IMR-90 (cell line): ENCODE measurements at regions not wholly inside any gene's neighbourhood (a gene's known extent, or its start where the extent isn't known, plus 50 kb on each side); places are given as distances from the start of the nearest gene placed in this dataset.

Experiments used
- ATAC-seq: fragments of 200-7000 bp; cut with Tn5 transposase; 2 replicates; pipeline ENCODE4 v1.9.1; 2020; ENCODE audit warnings: low read depth, mild to moderate bottlenecking, moderate library complexity
- BruUV-seq: library from RNA; stranded (reverse); fragments of 400-500 nt; replicated peaks from 2 replicates; lab custom pipeline; 2021; lab: Mats Ljungman, UMichigan
- CTCF ChIA-PET: fragments of 300-600 bp; formaldehyde crosslinking; extraction: SDS; loops from one replicate; lab custom pipeline; 2021; ENCODE audit warnings: antibody characterized with exemption; lab: Yijun Ruan, JAX
- POLR2A ChIA-PET: fragments of 300-600 bp; sonication (Branson Sonifier 250); formaldehyde crosslinking; loops from one replicate; lab custom pipeline; 2022; ENCODE audit warnings: antibody characterized with exemption; ENCODE audit not compliant: unreplicated experiment; lab: Charles Lee
- DNase-seq: peaks from one replicate; pipeline ENCODE4 v3.0.0; 2013
- H2AFZ ChIP-seq: replicated peaks from 2 replicates; pipeline ENCODE3; 2013; ENCODE audit warnings: low read length, mild to moderate bottlenecking; ENCODE audit not compliant: poor library complexity
- H2AK5ac ChIP-seq: 2 replicates; pipeline ENCODE4 v1.6.1; 2013; ENCODE audit warnings: low read depth, low read length, inconsistent platforms
- H2AK9ac ChIP-seq: replicated peaks from 2 replicates; pipeline ENCODE3; 2013; ENCODE audit warnings: mild to moderate bottlenecking, low read depth, low read length, moderate library complexity; ENCODE audit not compliant: poor library complexity
- H2BK120ac ChIP-seq: 2 replicates; pipeline ENCODE4 v1.6.1; 2013; ENCODE audit warnings: low read depth, low read length, inconsistent platforms
- H2BK15ac ChIP-seq: 3 replicates; pipeline ENCODE4 v1.6.1; 2013; ENCODE audit warnings: low read depth, low read length, inconsistent platforms
- H2BK20ac ChIP-seq: 2 replicates; pipeline ENCODE4 v1.6.1; 2013; ENCODE audit warnings: low read depth, mild to moderate bottlenecking, inconsistent platforms, low read length, moderate library complexity
- H2BK5ac ChIP-seq: 2 replicates; pipeline ENCODE4 v1.6.1; 2013; ENCODE audit warnings: mild to moderate bottlenecking, low read depth, low read length, inconsistent platforms; ENCODE audit not compliant: poor library complexity, severe bottlenecking
- H3K14ac ChIP-seq: replicated peaks from 2 replicates; pipeline ENCODE4 v1.6.1; 2013; ENCODE audit warnings: low read depth, low read length, inconsistent platforms
- H3K18ac ChIP-seq: 2 replicates; pipeline ENCODE4 v1.6.1; 2013; ENCODE audit warnings: low read depth, low read length, control low read depth
- H3K23ac ChIP-seq: 2 replicates; pipeline ENCODE4 v1.6.1; 2013; ENCODE audit warnings: low read depth, low read length, inconsistent platforms
- H3K27ac ChIP-seq: 2 replicates; pipeline ENCODE4 v1.5.1; 2013; ENCODE audit warnings: mild to moderate bottlenecking, control low read depth, low read length; ENCODE audit not compliant: insufficient read depth
- H3K27me3 ChIP-seq: 2 replicates; pipeline ENCODE4 v1.6.1; 2013; ENCODE audit warnings: low read length; ENCODE audit not compliant: control insufficient read depth, insufficient read depth
- H3K36me3 ChIP-seq: 2 replicates; pipeline ENCODE4 v1.6.1; 2013; ENCODE audit warnings: low read length, mixed read lengths; ENCODE audit not compliant: control insufficient read depth, insufficient read depth
- H3K4ac ChIP-seq: 2 replicates; pipeline ENCODE4 v1.6.1; 2013; ENCODE audit warnings: low read depth, low read length, inconsistent platforms
- H3K4me1 ChIP-seq: 2 replicates; pipeline ENCODE4 v1.6.1; 2013; ENCODE audit warnings: low read length, mixed read lengths; ENCODE audit not compliant: control insufficient read depth, insufficient read depth
- H3K4me2 ChIP-seq: 2 replicates; pipeline ENCODE4 v1.6.1; 2013; ENCODE audit warnings: low read depth, mild to moderate bottlenecking, control low read depth, low read length, moderate library complexity
- H3K4me3 ChIP-seq: 2 replicates; pipeline ENCODE4 v1.5.1; 2013; ENCODE audit warnings: low read depth, mild to moderate bottlenecking, control low read depth, low read length, moderate library complexity; ENCODE audit not compliant: insufficient read depth
- H3K56ac ChIP-seq: 2 replicates; pipeline ENCODE4 v1.6.1; 2013; ENCODE audit warnings: low read length, inconsistent platforms; ENCODE audit not compliant: insufficient read depth; ENCODE audit errors: extremely low read depth
- H3K79me1 ChIP-seq, 2 experiments: 2 replicates each; pipeline ENCODE4 v1.6.1; 2013; ENCODE audit warnings: low read length in 2 of 2, inconsistent platforms in 1 of 2, low read depth in 1 of 2
- H3K9ac ChIP-seq: 2 replicates; pipeline ENCODE4 v1.6.1; 2013; ENCODE audit warnings: low read depth, low read length, control low read depth
- H3K9me1 ChIP-seq: 2 replicates; pipeline ENCODE4 v1.6.1; 2013; ENCODE audit warnings: low read length, inconsistent platforms; ENCODE audit not compliant: insufficient read depth
- H3K9me3 ChIP-seq: 2 replicates; pipeline ENCODE4 v1.6.1; 2013; ENCODE audit warnings: low read length; ENCODE audit not compliant: control insufficient read depth, insufficient read depth
- H4K20me1 ChIP-seq: 2 replicates; pipeline ENCODE4 v1.6.1; 2013; ENCODE audit warnings: low read length, inconsistent platforms; ENCODE audit not compliant: insufficient read depth
- H4K5ac ChIP-seq: 2 replicates; pipeline ENCODE4 v1.6.1; 2013; ENCODE audit warnings: mild to moderate bottlenecking, low read depth, low read length, control low read depth
- H4K8ac ChIP-seq, 2 experiments: 2 replicates each; pipeline ENCODE4 v1.6.1; 2013; ENCODE audit warnings: low read depth in 2 of 2, low read length in 2 of 2, control low read depth in 1 of 2, inconsistent platforms in 1 of 2
- H4K91ac ChIP-seq: 2 replicates; pipeline ENCODE4 v1.6.1; 2013; ENCODE audit warnings: low read depth, low read length, inconsistent platforms; ENCODE audit not compliant: insufficient read depth
- BHLHE40 ChIP-seq: fragments of 150-350 bp; IDR thresholded peaks from 2 replicates; pipeline ENCODE4 v1.6.1; 2016; ENCODE audit warnings: mild to moderate bottlenecking, low read depth, low read length
- CEBPB ChIP-seq: IDR thresholded peaks from 2 replicates; pipeline ENCODE4 v1.6.1; 2012; ENCODE audit warnings: low read depth, low read length, improper control_type of control experiment
- CHD1 ChIP-seq: IDR thresholded peaks from 2 replicates; pipeline ENCODE4 v1.6.1; 2012; ENCODE audit warnings: low read depth, low read length, improper control_type of control experiment
- CTCF ChIP-seq: conservative IDR thresholded peaks from 2 replicates; pipeline ENCODE4 v1.5.1; 2012; ENCODE audit warnings: mild to moderate bottlenecking, low read depth, low read length, improper control_type of control experiment
- ELK1 ChIP-seq: fragments of 150-350 bp; IDR thresholded peaks from 2 replicates; pipeline ENCODE4 v1.6.1; 2016; ENCODE audit warnings: low read depth, mild to moderate bottlenecking, low read length, moderate library complexity, borderline replicate concordance
- FOS ChIP-seq: fragments of 150-350 bp; IDR thresholded peaks from 2 replicates; pipeline ENCODE4 v1.6.1; 2016; ENCODE audit warnings: low read depth, low read length
- MAFK ChIP-seq: IDR thresholded peaks from 2 replicates; pipeline ENCODE4 v1.6.1; 2012; ENCODE audit warnings: low read depth, low read length, improper control_type of control experiment
- MAZ ChIP-seq: IDR thresholded peaks from 2 replicates; pipeline ENCODE4 v1.6.1; 2012; ENCODE audit warnings: low read depth, mild to moderate bottlenecking, low read length, improper control_type of control experiment, moderate library complexity, borderline replicate concordance
- MXI1 ChIP-seq: IDR thresholded peaks from 2 replicates; pipeline ENCODE4 v1.6.1; 2012; ENCODE audit warnings: low read depth, mild to moderate bottlenecking, low read length, moderate library complexity, borderline replicate concordance
- NFE2L2 ChIP-seq: fragments of 150-350 bp; IDR thresholded peaks from 2 replicates; pipeline ENCODE4 v1.6.1; 2016; ENCODE audit warnings: low read depth, mild to moderate bottlenecking, low read length
- POLR2A ChIP-seq: IDR thresholded peaks from 2 replicates; pipeline ENCODE4 v1.6.1; 2012; ENCODE audit warnings: mild to moderate bottlenecking, low read depth, low read length
- RCOR1 ChIP-seq: IDR thresholded peaks from 2 replicates; pipeline ENCODE4 v1.6.1; 2012; ENCODE audit warnings: mild to moderate bottlenecking, low read length, improper control_type of control experiment; ENCODE audit not compliant: insufficient replicate concordance
- RFX5 ChIP-seq: IDR thresholded peaks from 2 replicates; pipeline ENCODE4 v1.8.0; 2012; ENCODE audit warnings: low read depth, mild to moderate bottlenecking, low read length, moderate library complexity
- USF2 ChIP-seq: fragments of 150-350 bp; IDR thresholded peaks from 2 replicates; pipeline ENCODE4 v1.6.1; 2017; ENCODE audit warnings: mild to moderate bottlenecking, antibody characterized with exemption, low read length, low read depth
- WGBS, 2 experiments: methylation state at CpG; one replicate each; pipeline versions ENCODE4 v1.1.5 to v1.1.7; 2013; ENCODE audit warnings: missing lambda C conversion rate in 2 of 2; ENCODE audit not compliant: insufficient read length in 1 of 2; ENCODE audit errors: extremely low coverage in 2 of 2; 5-methylcytosine and 5-hydroxymethylcytosine counted together
- dilution Hi-C: fragments of 300-500 bp; cut with HindIII; formaldehyde crosslinking; loops from one replicate; pipeline ENCODE4 v1.14.3; 2018; ENCODE audit warnings: low sequenced_read_pairs; ENCODE audit not compliant: unreplicated experiment
- in situ Hi-C: fragments of 300-500 bp; cut with MboI; formaldehyde crosslinking; loops from 3 replicates; pipeline ENCODE4 v1.14.3; 2019; ENCODE audit warnings: low sequenced_read_pairs, inconsistent platforms, mixed read lengths
- intact Hi-C: fragments of 100-400 bp; cut with micrococcal nuclease; formaldehyde crosslinking; loops from 2 replicates; pipeline ENCODE4 v1.10.0; 2022

- TF ChIP-seq CHD1, result no peak
Observed at GRCh38 chr2:195318440-195319111, 338.4 kb upstream of the SLC39A10 start (continued).

GRCh38 chr2:195317550-195317949, 339.5 kb upstream of the SLC39A10 start:
- no peak overlapping the region for H2BK5ac ChIP-seq
- ChIA-PET CTCF (no interaction called here), POLR2A (no interaction called here)
- in situ Hi-C loops (loop anchor here (25.0 kb wide), 1 partner anchor 345 kb away; the partner anchor contains the start of gene SLC39A10), dilution Hi-C loops (no loop called here), intact Hi-C loops (no loop called here)
- no peak overlapping the region for H2AK5ac ChIP-seq
- H3K4me3 ChIP-seq, result no peak overlapping the region
- no peak overlapping the region for H3K27ac ChIP-seq
- ATAC-seq (no peak), DNase-seq (no peak)
- H3K79me1 ChIP-seq, result no peaks in the 10 kb centered on the region
- H3K23ac ChIP-seq, result no peak overlapping the region
- H3K4me2 ChIP-seq, result no peak overlapping the region
- TF ChIP-seq ELK1, result no peak
- TF ChIP-seq CEBPB, result no peak
- TF ChIP-seq BHLHE40, result no peak
- no peak for TF ChIP-seq MXI1
- TF ChIP-seq MAFK, result no peak
- no peak for TF ChIP-seq NFE2L2
- TF ChIP-seq USF2, result no peak
- no peak for TF ChIP-seq FOS
- no peak for TF ChIP-seq RCOR1
- TF ChIP-seq CHD1, result no peak
- no peak for TF ChIP-seq RFX5
- no peak for TF ChIP-seq CTCF
- no peak for TF ChIP-seq MAZ
- no peak for TF ChIP-seq POLR2A
- H2BK20ac ChIP-seq, result no peak overlapping the region
- H3K27me3 ChIP-seq, result no peaks in the 10 kb centered on the region
- WGBS, 2 experiments, result no CpG with 5 or more reads among the region's 3 CpGs
- H2BK120ac ChIP-seq, result no peak overlapping the region
- H3K4ac ChIP-seq, result no peak overlapping the region
- no peak overlapping the region for H3K9ac ChIP-seq
- H3K36me3 ChIP-seq, result no peaks in the 10 kb centered on the region
- H2AFZ ChIP-seq, result no peak overlapping the region
- H3K9me1 ChIP-seq, result 0 out of 2 replicates have a peak, but pooled peaks cover 5% of the 10 kb centered on the region
- no peak overlapping the region for H3K14ac ChIP-seq
- H3K4me1 ChIP-seq, result peaks cover 4% of the 10 kb centered on the region
- no peak overlapping the region for H2BK15ac ChIP-seq
- H2AK9ac ChIP-seq, result no peak overlapping the region
- H4K5ac ChIP-seq, result no peak overlapping the region
- no peak overlapping the region for H4K8ac ChIP-seq
- H3K9me3 ChIP-seq, result no peaks in the 10 kb centered on the region
- H3K56ac ChIP-seq, result no peak overlapping the region
- no peak overlapping the region for H4K91ac ChIP-seq
- no TSS peak for BruUV-seq
- H3K18ac ChIP-seq, result no peak overlapping the region
- no peaks in the 10 kb centered on the region for H4K20me1 ChIP-seq
